NOMO-1 treated with DMSO at 0.1 percent for 48 hours (cell line): ENCODE measurements at regions not wholly inside any gene's neighbourhood (a gene's known extent, or its start where the extent isn't known, plus 50 kb on each side); places are given as distances from the start of the nearest gene placed in this dataset.
A peak's percentile ranks its signal among the peaks of the same experiment; 100 is the strongest.
"Not testable (repeated sequence)": the region's sequence is repeated elsewhere in the genome, so short reads cannot be mapped to it uniquely, and the experiment has no call there.

Experiments
- DNase-seq: peaks from one replicate; lab custom pipeline; 2025; ENCODE audit not compliant: unreplicated experiment; lab: John Stamatoyannopoulos, UW

GRCh38 chr18:30469091-30469490, 573.5 kb downstream of the DSC3 start:
- DNase-seq: peak; percentile 57

GRCh38 chr18:30465096-30465495, 577.4 kb downstream of the DSC3 start:
- DNase-seq: peak; percentile 85

GRCh38 chr18:30457156-30457555, 585.4 kb downstream of the DSC3 start:
- DNase-seq: no peak

- DNase-seq: no peak
These were observed 586.8 kb downstream of the DSC3 start for GRCh38 chr18:30455741-30456140.

GRCh38 chr18:30454920-30455319, 587.6 kb downstream of the DSC3 start:
- no peak for DNase-seq

- no peak for DNase-seq
These were observed 590.6 kb downstream of the DSC3 start for GRCh38 chr18:30451981-30452380.

- DNase-seq: no peak
These were observed 591.6 kb downstream of the DSC3 start for GRCh38 chr18:30450927-30451326.

- no peak for DNase-seq
These were observed 595.9 kb downstream of the DSC3 start for GRCh38 chr18:30446605-30447004.

- DNase-seq: no peak
These were observed 598.0 kb downstream of the DSC3 start for GRCh38 chr18:30444544-30444943.

GRCh38 chr18:30440351-30440750, 602.2 kb downstream of the DSC3 start:
- no peak for DNase-seq

- DNase-seq: no peak
These were observed 603.4 kb downstream of the DSC3 start for GRCh38 chr18:30439174-30439573.

- DNase-seq: no peak
These were observed 610.2 kb downstream of the DSC3 start for GRCh38 chr18:30432349-30432748.

GRCh38 chr18:30419399-30419798, 623.1 kb downstream of the DSC3 start:
- DNase-seq: not testable (repeated sequence)

- no peak for DNase-seq
These were observed 626.6 kb downstream of the DSC3 start for GRCh38 chr18:30415903-30416302.

GRCh38 chr18:30409120-30409519, 633.4 kb downstream of the DSC3 start:
- no peak for DNase-seq

- peak; percentile 91 for DNase-seq
These were observed 635.8 kb downstream of the DSC3 start for GRCh38 chr18:30406728-30407127.

- DNase-seq: no peak
These were observed 637.5 kb downstream of the DSC3 start for GRCh38 chr18:30405038-30405437.

GRCh38 chr18:30404422-30404821, 638.1 kb downstream of the DSC3 start:
- DNase-seq: no peak

- no peak for DNase-seq
These were observed 639.3 kb downstream of the DSC3 start for GRCh38 chr18:30403278-30403677.

- no peak for DNase-seq
These were observed 655.1 kb downstream of the DSC3 start for GRCh38 chr18:30387401-30387800.

GRCh38 chr18:30386624-30387023, 655.9 kb downstream of the DSC3 start:
- DNase-seq: no peak

- DNase-seq: no peak
These were observed 656.9 kb downstream of the DSC3 start for GRCh38 chr18:30385684-30386083.

GRCh38 chr18:30381826-30382225, 660.7 kb downstream of the DSC3 start:
- DNase-seq: no peak

GRCh38 chr18:30378097-30378496, 664.4 kb downstream of the DSC3 start:
- DNase-seq: no peak
